Aorta (tissue), 5 donors: ENCODE measurements at regions not wholly inside any gene's neighbourhood (a gene's known extent, or its start where the extent isn't known, plus 50 kb on each side); places are given as distances from the start of the nearest gene placed in this dataset.

ENCODE experiments used
- ATAC-seq: fragments of 200-7000 bp; cut with Tn5 transposase; one replicate; pipeline ENCODE4 v1.9.1; 2022; ENCODE audit warnings: moderate library complexity; ENCODE audit not compliant: low FRiP score
- DNase-seq, 2 donors: peaks; one replicate each; pipeline ENCODE4 v3.0.0-alpha.2; 2020
- H3K27ac ChIP-seq, 2 donors: one replicate each; pipeline ENCODE4 v1.5.1; 2013; ENCODE audit warnings: low read length in 2 of 2, mild to moderate bottlenecking in 2 of 2, moderate library complexity in 2 of 2, control low read depth in 1 of 2, inconsistent platforms in 1 of 2, low read depth in 1 of 2
- H3K27me3 ChIP-seq, 2 donors: one replicate each; pipeline ENCODE4 v1.6.1; 2013; ENCODE audit warnings: control low read depth in 1 of 2, low read length in 1 of 2, mild to moderate bottlenecking in 1 of 2, moderate library complexity in 1 of 2; ENCODE audit not compliant: insufficient read depth in 2 of 2, control insufficient read depth in 1 of 2
- H3K36me3 ChIP-seq, 2 donors: one replicate each; pipeline ENCODE4 v1.6.1; 2013; ENCODE audit warnings: control low read depth in 1 of 2, low read length in 1 of 2, mild to moderate bottlenecking in 1 of 2; ENCODE audit not compliant: insufficient read depth in 2 of 2, control insufficient read depth in 1 of 2
- H3K4me1 ChIP-seq, 2 donors: one replicate each; pipeline ENCODE4 v1.6.1; 2013; ENCODE audit warnings: low read length in 2 of 2, control low read depth in 1 of 2, mild to moderate bottlenecking in 1 of 2, moderate library complexity in 1 of 2; ENCODE audit not compliant: insufficient read depth in 2 of 2, control insufficient read depth in 1 of 2
- H3K4me3 ChIP-seq, 2 donors: one replicate each; pipeline ENCODE4 v1.5.1; 2013; ENCODE audit warnings: low read length in 2 of 2, control low read depth in 1 of 2, mild to moderate bottlenecking in 1 of 2
- H3K9me3 ChIP-seq: one replicate; pipeline ENCODE4 v1.6.1; 2013; ENCODE audit warnings: mild to moderate bottlenecking, low read length; ENCODE audit not compliant: control insufficient read depth
- WGBS, 2 donors: extraction: QIAGEN DNeasy Blood & Tissue Kit; methylation state at CpG; one replicate each; pipeline ENCODE4 v1.1.7; 2013; 5-methylcytosine and 5-hydroxymethylcytosine counted together
- intact Hi-C, 2 donors: fragments of 100-400 bp; cut with DNase I; formaldehyde crosslinking; loops; one replicate each; pipeline versions ENCODE4 v1.14.2 to v1.15.0; 2022
- donor health status: healthy with polysubstance abuse.
- donor health status: Bipolar disorder and iron deficiency.
- donor health status: DM: no; HTN: no; CAD: no.
- donor health status: DM: no; HTN: no; CAD: no.
- donor health status: DM: yes; HTN: yes; CAD: no.

- H3K4me1 ChIP-seq = no peaks in the 10 kb centered on the region
- H3K4me3 ChIP-seq = no peak overlapping the region
- intact Hi-C loops = no loop called here
- H3K27ac ChIP-seq = no peak overlapping the region
- peaks cover 3% of the 10 kb centered on the region for H3K9me3 ChIP-seq
- no peaks in the 10 kb centered on the region for H3K36me3 ChIP-seq
- H3K27me3 ChIP-seq = no peaks in the 10 kb centered on the region
- ATAC-seq (no peak), DNase-seq (no peak)
These were observed 951.2 kb upstream of the MIR17HG start for GRCh38 chr13:90396266-90396665.

- Histone ChIP-seq H3K27ac (no peak overlapping the region), H3K4me3 (no peak overlapping the region), H3K9me3 (peaks cover 6% of the 10 kb centered on the region), H3K4me1 (no peaks in the 10 kb centered on the region), H3K27me3 (no peaks in the 10 kb centered on the region), H3K36me3 (no peaks in the 10 kb centered on the region)
- 92% methylated on average over 4 of the region's 4 CpGs for WGBS, 2 donors
- DNase-seq (no peak), ATAC-seq (no peak)
- intact Hi-C loops = no loop called here
These were observed 950.0 kb upstream of the MIR17HG start for GRCh38 chr13:90397503-90397902.

- intact Hi-C loops = no loop called here
- Histone ChIP-seq H3K36me3 (no peaks in the 10 kb centered on the region), H3K27me3 (no peaks in the 10 kb centered on the region), H3K4me3 (no peak overlapping the region), H3K4me1 (no peaks in the 10 kb centered on the region), H3K27ac (no peak overlapping the region), H3K9me3 (peaks cover 6% of the 10 kb centered on the region)
- DNase-seq (no peak), ATAC-seq (no peak)
These were observed 947.1 kb upstream of the MIR17HG start for GRCh38 chr13:90400372-90400771.

DNA sequence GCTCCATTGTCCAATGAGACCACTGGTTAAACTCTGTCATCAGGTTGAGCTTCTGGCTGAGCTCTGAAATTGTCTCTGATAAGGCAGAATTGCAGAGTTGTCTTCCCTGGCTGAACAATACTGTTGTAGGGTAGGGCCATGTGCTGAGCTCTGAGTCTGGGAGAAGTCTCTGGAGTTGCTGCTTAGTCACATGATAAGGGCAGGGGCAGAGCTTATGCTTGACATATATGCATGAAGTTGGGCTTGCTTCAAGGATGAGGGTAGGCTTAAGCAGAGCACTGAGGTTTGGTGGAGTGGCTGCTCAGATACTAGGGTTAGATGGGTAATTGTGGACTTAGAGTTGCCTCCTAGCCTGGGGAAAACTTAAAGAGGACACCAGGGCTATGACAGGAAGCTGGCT lies 946.3 kb upstream of the MIR17HG start:
- intact Hi-C loops = no loop called here
- H3K4me3 ChIP-seq = no peak overlapping the region
- H3K27me3 ChIP-seq = no peaks in the 10 kb centered on the region
- H3K9me3 ChIP-seq = peaks cover 6% of the 10 kb centered on the region
- no peak overlapping the region for H3K27ac ChIP-seq
- DNase-seq (no peak), ATAC-seq (no peak)
- no peaks in the 10 kb centered on the region for H3K4me1 ChIP-seq
- H3K36me3 ChIP-seq = no peaks in the 10 kb centered on the region

- Histone ChIP-seq H3K9me3 (peaks cover 6% of the 10 kb centered on the region), H3K27ac (no peak overlapping the region), H3K27me3 (no peaks in the 10 kb centered on the region), H3K4me1 (no peaks in the 10 kb centered on the region), H3K36me3 (no peaks in the 10 kb centered on the region), H3K4me3 (no peak overlapping the region)
- intact Hi-C loops = no loop called here
- WGBS, 2 donors = 77 to 84% methylated on average over 1 of the region's 1 CpG
- DNase-seq (no peak), ATAC-seq (no peak)
These were observed 945.4 kb upstream of the MIR17HG start for GRCh38 chr13:90402102-90402501.

- peaks cover 6% of the 10 kb centered on the region for H3K9me3 ChIP-seq
- intact Hi-C loops = no loop called here
- H3K36me3 ChIP-seq = no peaks in the 10 kb centered on the region
- no peaks in the 10 kb centered on the region for H3K4me1 ChIP-seq
- H3K27me3 ChIP-seq = no peaks in the 10 kb centered on the region
- no peak overlapping the region for H3K27ac ChIP-seq
- WGBS, 2 donors = 46 to 50% methylated on average over 1 of the region's 1 CpG
- no peak overlapping the region for H3K4me3 ChIP-seq
- DNase-seq = no peak
- no peak for ATAC-seq
These were observed 944.9 kb upstream of the MIR17HG start for GRCh38 chr13:90402613-90403012.

DNA sequence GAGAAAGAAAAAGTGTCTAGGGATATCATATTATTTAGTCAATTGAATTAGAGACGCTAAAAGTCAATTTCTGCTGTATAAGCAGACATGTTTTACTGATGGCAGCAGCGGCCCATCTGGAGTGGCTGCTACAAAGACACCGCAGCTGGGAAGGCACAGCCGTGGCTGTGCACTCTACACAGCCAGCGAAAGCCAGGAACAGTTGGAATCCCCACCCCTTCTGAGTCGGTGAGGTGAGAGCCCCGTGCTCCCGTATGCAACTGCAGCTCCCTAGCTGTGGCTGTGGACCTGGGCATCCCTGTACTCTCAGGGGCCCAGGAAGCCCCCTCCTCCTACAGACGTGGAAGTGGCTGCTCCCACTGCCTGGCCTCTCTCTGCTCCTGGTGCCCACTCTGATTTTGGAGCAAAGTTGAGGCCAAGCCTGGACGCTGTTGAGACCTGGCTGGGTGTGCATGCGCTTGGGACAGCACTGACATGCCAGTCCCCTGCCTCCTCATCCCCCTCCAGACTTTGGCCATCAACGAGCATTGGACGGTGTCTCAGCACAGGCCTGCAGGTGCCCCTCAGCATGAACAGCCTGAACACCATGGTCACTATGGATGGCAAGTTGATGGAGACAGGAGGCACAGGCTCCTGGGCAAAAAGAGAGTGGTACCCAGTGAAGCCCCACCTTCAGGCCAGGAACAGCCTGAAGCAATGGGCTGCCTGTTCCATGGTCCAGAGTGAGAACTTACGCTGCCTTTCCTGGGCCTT lies 944.0 kb upstream of the MIR17HG start:
- ATAC-seq (no peak), DNase-seq (peak in 1 of 2 donors; percentile 51)
- intact Hi-C loops = no loop called here
- H3K4me3 ChIP-seq = no peak overlapping the region
- no peaks in the 10 kb centered on the region for H3K4me1 ChIP-seq
- no peak overlapping the region for H3K27ac ChIP-seq
- peaks cover 6% of the 10 kb centered on the region for H3K9me3 ChIP-seq
- WGBS, 2 donors = 94 to 95% methylated on average over 14 of the region's 14 CpGs
- H3K27me3 ChIP-seq = no peaks in the 10 kb centered on the region
- no peaks in the 10 kb centered on the region for H3K36me3 ChIP-seq

GRCh38 chr13:90405301-90405700 lies 942.2 kb upstream of the MIR17HG start:
- Histone ChIP-seq H3K4me1 (no peaks in the 10 kb centered on the region), H3K27me3 (no peaks in the 10 kb centered on the region), H3K27ac (no peak overlapping the region), H3K4me3 (no peak overlapping the region), H3K9me3 (peaks cover 6% of the 10 kb centered on the region), H3K36me3 (no peaks in the 10 kb centered on the region)
- DNase-seq (no peak), ATAC-seq (no peak)
- intact Hi-C loops = no loop called here
- 12 to 13% methylated on average over 1 of the region's 1 CpG for WGBS, 2 donors

DNA sequence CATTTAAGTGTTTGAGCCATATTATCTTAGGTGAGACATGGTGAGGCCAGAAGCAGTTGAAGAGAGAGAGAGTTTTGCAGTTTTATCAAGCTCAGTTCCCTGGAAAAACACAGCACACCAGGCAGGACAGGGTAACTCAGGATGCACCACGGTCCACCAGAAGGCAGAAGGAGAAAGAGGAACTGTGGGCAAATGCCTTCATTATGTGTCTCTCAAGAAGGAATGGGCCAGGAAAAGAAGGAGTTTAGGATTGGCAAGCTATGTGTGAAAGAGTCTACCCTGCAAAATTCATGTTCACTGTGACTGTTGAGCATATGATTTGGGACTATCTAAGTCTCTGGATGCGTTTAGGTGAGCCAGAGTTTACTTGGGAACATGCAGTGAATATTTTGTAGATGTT lies 934.5 kb upstream of the MIR17HG start:
- no peak overlapping the region for H3K4me3 ChIP-seq

More for the DNA sequence above, 934.5 kb upstream of the MIR17HG start:
- Histone ChIP-seq H3K27me3 (no peaks in the 10 kb centered on the region), H3K27ac (no peak overlapping the region), H3K9me3 (no peaks in the 10 kb centered on the region), H3K4me1 (no peaks in the 10 kb centered on the region), H3K36me3 (no peaks in the 10 kb centered on the region)
- WGBS, 2 donors = 60 to 71% methylated on average over 2 of the region's 2 CpGs
- DNase-seq = no peak
- intact Hi-C loops = no loop called here
- ATAC-seq = no peak
